ENCODE measurements at regions not wholly inside any gene's neighbourhood (a gene's known extent, or its start where the extent isn't known, plus 50 kb on each side); places are given as distances from the start of the nearest gene placed in this dataset.

DNA sequence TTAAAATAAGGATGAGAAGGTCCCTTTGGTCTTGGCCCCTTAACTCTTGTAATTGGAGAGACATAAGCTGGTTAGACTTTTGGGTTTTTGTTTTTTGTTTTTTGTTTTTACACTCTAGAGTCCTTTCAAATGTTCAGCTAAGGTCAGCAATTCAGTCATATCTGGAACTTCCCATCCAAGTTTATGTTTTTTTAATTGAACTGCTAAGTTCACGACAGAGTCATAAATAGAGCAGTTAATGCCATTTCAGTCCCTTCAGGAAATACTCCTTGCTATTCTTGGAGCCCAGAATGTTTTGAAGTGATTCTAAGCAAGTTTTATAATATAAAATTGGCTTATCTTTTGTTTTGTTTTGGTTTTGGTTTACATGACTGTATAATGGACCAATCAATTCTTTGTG is 329.4 kb upstream of the PABPC4L start:
- TF ChIP-seq, protein P1, sequence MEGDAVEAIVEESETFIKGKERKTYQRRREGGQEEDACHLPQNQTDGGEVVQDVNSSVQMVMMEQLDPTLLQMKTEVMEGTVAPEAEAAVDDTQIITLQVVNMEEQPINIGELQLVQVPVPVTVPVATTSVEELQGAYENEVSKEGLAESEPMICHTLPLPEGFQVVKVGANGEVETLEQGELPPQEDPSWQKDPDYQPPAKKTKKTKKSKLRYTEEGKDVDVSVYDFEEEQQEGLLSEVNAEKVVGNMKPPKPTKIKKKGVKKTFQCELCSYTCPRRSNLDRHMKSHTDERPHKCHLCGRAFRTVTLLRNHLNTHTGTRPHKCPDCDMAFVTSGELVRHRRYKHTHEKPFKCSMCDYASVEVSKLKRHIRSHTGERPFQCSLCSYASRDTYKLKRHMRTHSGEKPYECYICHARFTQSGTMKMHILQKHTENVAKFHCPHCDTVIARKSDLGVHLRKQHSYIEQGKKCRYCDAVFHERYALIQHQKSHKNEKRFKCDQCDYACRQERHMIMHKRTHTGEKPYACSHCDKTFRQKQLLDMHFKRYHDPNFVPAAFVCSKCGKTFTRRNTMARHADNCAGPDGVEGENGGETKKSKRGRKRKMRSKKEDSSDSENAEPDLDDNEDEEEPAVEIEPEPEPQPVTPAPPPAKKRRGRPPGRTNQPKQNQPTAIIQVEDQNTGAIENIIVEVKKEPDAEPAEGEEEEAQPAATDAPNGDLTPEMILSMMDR (IDR thresholded peaks at IDR 0.05) = no peak
- no peak for TF ChIP-seq POLR2A (IDR thresholded peaks at IDR 0.05)
- TF ChIP-seq EP300 (IDR thresholded peaks at IDR 0.05) = no peak
- no peak for TF ChIP-seq POLR2AphosphoS5 (IDR thresholded peaks at IDR 0.05)

Measured in suprapubic skin (tissue), 4 donors.